WTC11 (cell line): ENCODE measurements at regions not wholly inside any gene's neighbourhood (a gene's known extent, or its start where the extent isn't known, plus 50 kb on each side); places are given as distances from the start of the nearest gene placed in this dataset.

Experiments
- CREB1 ChIP-seq: sonication (generic); formaldehyde crosslinking; IDR thresholded peaks from 2 replicates; pipeline ENCODE4 v1.8.0; 2023; ENCODE audit warnings: mild to moderate bottlenecking, missing genetic modification reagents
- CTCF ChIP-seq: fragments of 200-600 bp; IDR thresholded peaks from 2 replicates; pipeline ENCODE4 v1.8.0; 2022; ENCODE audit warnings: antibody characterized with exemption
- ESRRA ChIP-seq: sonication (generic); formaldehyde crosslinking; IDR thresholded peaks from 2 replicates; pipeline ENCODE4 v1.8.1; 2022; ENCODE audit warnings: mild to moderate bottlenecking, missing genetic modification reagents, borderline replicate concordance
- GABPB1 ChIP-seq: sonication (generic); formaldehyde crosslinking; IDR thresholded peaks from 2 replicates; pipeline ENCODE4 v1.8.1; 2023; ENCODE audit warnings: mild to moderate bottlenecking, missing genetic modification reagents
- IRF1 ChIP-seq: sonication (generic); formaldehyde crosslinking; IDR thresholded peaks from 2 replicates; pipeline ENCODE4 v1.8.0; 2023; ENCODE audit warnings: missing genetic modification reagents
- IRF2 ChIP-seq: sonication (generic); formaldehyde crosslinking; IDR thresholded peaks from 2 replicates; pipeline ENCODE4 v1.8.0; 2022; ENCODE audit warnings: low read depth, missing genetic modification reagents, borderline replicate concordance
- JAZF1 ChIP-seq: fragments of 250-450 bp; sonication (Bioruptor Pico); IDR thresholded peaks from 2 replicates; pipeline ENCODE4 v1.9.0; 2021; ENCODE audit warnings: moderate library complexity, mild to moderate bottlenecking, inconsistent platforms
- PREB ChIP-seq: sonication (generic); formaldehyde crosslinking; IDR thresholded peaks from 2 replicates; pipeline ENCODE4 v1.8.1; 2022; ENCODE audit warnings: mild to moderate bottlenecking, missing genetic modification reagents, moderate library complexity, borderline replicate concordance
- TEAD4 ChIP-seq: sonication (generic); formaldehyde crosslinking; IDR thresholded peaks from 2 replicates; pipeline ENCODE4 v1.8.0; 2022; ENCODE audit warnings: mild to moderate bottlenecking, missing genetic modification reagents
- ZBTB21 ChIP-seq: sonication (generic); formaldehyde crosslinking; IDR thresholded peaks from 2 replicates; pipeline ENCODE4 v1.8.1; 2023; ENCODE audit warnings: mild to moderate bottlenecking, missing genetic modification reagents, borderline replicate concordance
- ZBTB43 ChIP-seq: sonication (generic); formaldehyde crosslinking; IDR thresholded peaks from 2 replicates; pipeline ENCODE4 v1.8.1; 2023; ENCODE audit warnings: mild to moderate bottlenecking, missing genetic modification reagents
- ZNF232 ChIP-seq: sonication (generic); formaldehyde crosslinking; IDR thresholded peaks from 2 replicates; pipeline ENCODE4 v1.8.0; 2022; ENCODE audit warnings: mild to moderate bottlenecking, missing genetic modification reagents
- ZNF263 ChIP-seq: sonication (generic); formaldehyde crosslinking; IDR thresholded peaks from 2 replicates; pipeline ENCODE4 v1.8.1; 2022; ENCODE audit warnings: low read depth, mild to moderate bottlenecking, moderate library complexity, missing genetic modification reagents
- ZNF671 ChIP-seq: fragments of 250-450 bp; sonication (Bioruptor Pico); IDR thresholded peaks from 2 replicates; pipeline ENCODE4 v1.8.0; 2021; ENCODE audit warnings: mild to moderate bottlenecking

- TF ChIP-seq PREB (CRISPR knock-in tag) (no peak), CTCF (no peak), IRF1 (CRISPR knock-in tag) (no peak), ZBTB43 (CRISPR knock-in tag) (no peak), TEAD4 (CRISPR knock-in tag) (no peak), ZBTB21 (CRISPR knock-in tag) (no peak), CREB1 (CRISPR knock-in tag) (no peak), ZNF263 (CRISPR knock-in tag) (no peak), ESRRA (CRISPR knock-in tag) (no peak), IRF2 (CRISPR knock-in tag) (no peak), JAZF1 (CRISPR knock-in tag) (no peak), GABPB1 (CRISPR knock-in tag) (no peak), ZNF232 (CRISPR knock-in tag) (no peak), ZNF671 (CRISPR knock-in tag) (no peak)
Measured at GRCh38 chr22:47633111-47633510, 870.7 kb downstream of the TBC1D22A start.
